ENCODE measurements at regions not wholly inside any gene's neighbourhood (a gene's known extent, or its start where the extent isn't known, plus 50 kb on each side); places are given as distances from the start of the nearest gene placed in this dataset.

DNA sequence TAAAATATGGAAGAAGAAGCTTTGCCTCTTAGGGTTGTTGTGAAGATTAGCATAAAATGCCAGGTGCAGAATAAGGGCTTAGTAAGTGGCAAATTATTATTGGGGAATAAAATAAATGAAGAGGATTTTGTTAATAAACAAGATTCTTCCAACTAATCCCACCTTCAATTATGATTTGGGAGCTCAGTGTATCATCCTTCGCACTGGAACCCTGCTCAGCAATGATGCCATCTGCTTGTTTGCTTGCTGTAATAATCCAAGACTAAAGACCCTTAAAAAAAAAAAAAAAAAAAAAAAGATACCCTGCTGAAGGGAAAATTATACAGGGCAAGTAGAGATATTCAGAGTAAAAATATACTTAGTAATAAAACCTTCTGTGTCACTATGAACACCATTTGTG is 62.0 kb upstream of the RREB1 start:
- no peaks in the 10 kb centered on the region for H3K36me3 ChIP-seq
- H3K27ac ChIP-seq, result no peak overlapping the region
- DNase-seq, result no peak
- no peak overlapping the region for H3K4me3 ChIP-seq
- H3K9me3 ChIP-seq, result no peaks in the 10 kb centered on the region
- H3K27me3 ChIP-seq, result no peaks in the 10 kb centered on the region
- H3K4me1 ChIP-seq, result no peaks in the 10 kb centered on the region
- TF ChIP-seq POLR2A (IDR thresholded peaks at IDR 0.05), result no peak

GRCh38 chr6:7047128-7047527 is 60.6 kb upstream of the RREB1 start:
- H3K9me3 ChIP-seq, result no peaks in the 10 kb centered on the region
- TF ChIP-seq POLR2A (IDR thresholded peaks at IDR 0.05), result no peak
- TF ChIP-seq, protein P1, sequence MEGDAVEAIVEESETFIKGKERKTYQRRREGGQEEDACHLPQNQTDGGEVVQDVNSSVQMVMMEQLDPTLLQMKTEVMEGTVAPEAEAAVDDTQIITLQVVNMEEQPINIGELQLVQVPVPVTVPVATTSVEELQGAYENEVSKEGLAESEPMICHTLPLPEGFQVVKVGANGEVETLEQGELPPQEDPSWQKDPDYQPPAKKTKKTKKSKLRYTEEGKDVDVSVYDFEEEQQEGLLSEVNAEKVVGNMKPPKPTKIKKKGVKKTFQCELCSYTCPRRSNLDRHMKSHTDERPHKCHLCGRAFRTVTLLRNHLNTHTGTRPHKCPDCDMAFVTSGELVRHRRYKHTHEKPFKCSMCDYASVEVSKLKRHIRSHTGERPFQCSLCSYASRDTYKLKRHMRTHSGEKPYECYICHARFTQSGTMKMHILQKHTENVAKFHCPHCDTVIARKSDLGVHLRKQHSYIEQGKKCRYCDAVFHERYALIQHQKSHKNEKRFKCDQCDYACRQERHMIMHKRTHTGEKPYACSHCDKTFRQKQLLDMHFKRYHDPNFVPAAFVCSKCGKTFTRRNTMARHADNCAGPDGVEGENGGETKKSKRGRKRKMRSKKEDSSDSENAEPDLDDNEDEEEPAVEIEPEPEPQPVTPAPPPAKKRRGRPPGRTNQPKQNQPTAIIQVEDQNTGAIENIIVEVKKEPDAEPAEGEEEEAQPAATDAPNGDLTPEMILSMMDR (IDR thresholded peaks at IDR 0.05), result no peak
- H3K27me3 ChIP-seq, result no peaks in the 10 kb centered on the region
- no peak overlapping the region for H3K4me3 ChIP-seq
- H3K27ac ChIP-seq, result no peak overlapping the region
- DNase-seq, result no peak
- no peaks in the 10 kb centered on the region for H3K36me3 ChIP-seq
- peaks cover 0 to 5% (median 3%) of the 10 kb centered on the region in 4 donors for H3K4me1 ChIP-seq

- peaks cover 0 to 8% (median 3%) of the 10 kb centered on the region in 4 donors for H3K4me1 ChIP-seq
- H3K9me3 ChIP-seq, result no peaks in the 10 kb centered on the region
- no peak overlapping the region for H3K27ac ChIP-seq
- H3K4me3 ChIP-seq, result no peak overlapping the region
- TF ChIP-seq, protein P1 (IDR thresholded peaks at IDR 0.05), result no peak
- TF ChIP-seq POLR2A (IDR thresholded peaks at IDR 0.05), result no peak
- H3K36me3 ChIP-seq, result no peaks in the 10 kb centered on the region
- DNase-seq, result no peak
- H3K27me3 ChIP-seq, result no peaks in the 10 kb centered on the region
Observed at GRCh38 chr6:7047966-7048365, 59.8 kb upstream of the RREB1 start.

- H3K4me1 ChIP-seq, result peaks cover 0 to 14% (median 3%) of the 10 kb centered on the region in 4 donors
- H3K9me3 ChIP-seq, result no peaks in the 10 kb centered on the region
- H3K4me3 ChIP-seq, result no peak overlapping the region
- TF ChIP-seq, protein P1 (IDR thresholded peaks at IDR 0.05), result no peak
- no peak for TF ChIP-seq POLR2A (IDR thresholded peaks at IDR 0.05)
- no peaks in the 10 kb centered on the region for H3K36me3 ChIP-seq
- no peak overlapping the region for H3K27ac ChIP-seq
- DNase-seq, result no peak
- H3K27me3 ChIP-seq, result no peaks in the 10 kb centered on the region
Observed at GRCh38 chr6:7048894-7049293, 58.9 kb upstream of the RREB1 start.

GRCh38 chr6:7050004-7050403 is 57.8 kb upstream of the RREB1 start:
- no peaks in the 10 kb centered on the region for H3K9me3 ChIP-seq
- no peaks in the 10 kb centered on the region for H3K36me3 ChIP-seq
- no peaks in the 10 kb centered on the region for H3K27me3 ChIP-seq
- TF ChIP-seq, protein P1 (IDR thresholded peaks at IDR 0.05), result no peak
- TF ChIP-seq POLR2A (IDR thresholded peaks at IDR 0.05), result no peak
- no peak overlapping the region for H3K4me3 ChIP-seq
- DNase-seq, result no peak
- peaks cover 0 to 14% (median 3%) of the 10 kb centered on the region in 4 donors for H3K4me1 ChIP-seq
- H3K27ac ChIP-seq, result peak overlapping the region in 1 of 4 donors; percentile 88

- Histone ChIP-seq H3K4me1 (peaks cover 0 to 14% (median 3%) of the 10 kb centered on the region in 4 donors), H3K27me3 (no peaks in the 10 kb centered on the region), H3K36me3 (no peaks in the 10 kb centered on the region), H3K4me3 (peak overlapping the region; percentile 59 to 70 (median 67)), H3K9me3 (no peaks in the 10 kb centered on the region), H3K27ac (peak overlapping the region; percentile 59 to 94 (median 88))
- peak; percentile 51 to 76 for TF ChIP-seq POLR2A (IDR thresholded peaks at IDR 0.05)
- TF ChIP-seq, protein P1 (IDR thresholded peaks at IDR 0.05), result no peak
- peak in 2 of 3 donors; percentile 82 to 85 for DNase-seq
Observed at GRCh38 chr6:7050872-7051779, 56.6 kb upstream of the RREB1 start.
